K562 (cell line): ENCODE measurements at regions not wholly inside any gene's neighbourhood (a gene's known extent, or its start where the extent isn't known, plus 50 kb on each side); places are given as distances from the start of the nearest gene placed in this dataset.

Experiments used
- SAFB ChIP-seq: fragments of 200-400 bp; formaldehyde crosslinking; IDR thresholded peaks from 2 replicates; pipeline ENCODE4 v1.6.1; 2017; ENCODE audit warnings: low read depth, low read length, borderline replicate concordance
- ZBED1 ChIP-seq: IDR thresholded peaks from 2 replicates; pipeline ENCODE4 v1.6.1; 2014
- ZFP1 ChIP-seq: fragments of 450-650 bp; formaldehyde crosslinking; IDR thresholded peaks from 2 replicates; pipeline ENCODE4 v1.4.0; 2020; ENCODE audit warnings: mild to moderate bottlenecking, mixed read lengths

DNA sequence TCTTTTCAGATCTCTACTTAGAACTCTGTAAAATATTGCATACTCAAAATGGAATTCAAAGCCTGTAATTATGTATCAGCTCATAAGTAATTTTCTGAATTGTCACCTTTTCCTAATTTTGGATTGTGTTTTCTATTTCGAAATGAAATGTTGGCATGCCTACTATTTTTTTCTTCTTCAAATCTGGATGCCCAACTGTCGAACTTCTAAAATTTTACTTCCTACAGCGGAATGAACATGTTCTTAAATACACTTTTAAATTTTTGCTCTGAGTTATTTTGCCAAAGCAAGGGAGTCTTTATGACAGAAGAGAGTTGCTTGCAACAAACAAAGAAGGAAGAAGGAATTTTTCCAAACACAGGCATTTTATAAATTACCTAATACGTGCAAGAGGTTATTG, 336.0 kb downstream of the ADCYAP1 start:
- TF ChIP-seq ZFP1 (no peak), SAFB (no peak), ZBED1 (no peak)
